HG03097 (cell line): ENCODE measurements at regions not wholly inside any gene's neighbourhood (a gene's known extent, or its start where the extent isn't known, plus 50 kb on each side); places are given as distances from the start of the nearest gene placed in this dataset.
"Not testable (repeated sequence)": the region's sequence is repeated elsewhere in the genome, so short reads cannot be mapped to it uniquely, and the experiment has no call there.

ENCODE experiments used
- ATAC-seq: cut with Tn5 transposase; IDR thresholded peaks from one replicate; pipeline ENCODE4 v1.9.1; 2021; ENCODE audit not compliant: unreplicated experiment, low FRiP score

GRCh38 chr2:142416996-142417395, 286.2 kb upstream of the LRP1B start:
- no peak for ATAC-seq

GRCh38 chr2:142415461-142415860, 284.6 kb upstream of the LRP1B start:
- no peak for ATAC-seq

- ATAC-seq: no peak
Observed at GRCh38 chr2:142398212-142398611, 267.4 kb upstream of the LRP1B start.

GRCh38 chr2:142395291-142395690, 264.5 kb upstream of the LRP1B start:
- no peak for ATAC-seq

- ATAC-seq: no peak
Observed at GRCh38 chr2:142380372-142380771, 249.6 kb upstream of the LRP1B start.

GRCh38 chr2:142362069-142362468, 231.3 kb upstream of the LRP1B start:
- ATAC-seq: not testable (repeated sequence)

GRCh38 chr2:142347751-142348150, 216.9 kb upstream of the LRP1B start:
- no peak for ATAC-seq

GRCh38 chr2:142339261-142339660, 208.4 kb upstream of the LRP1B start:
- ATAC-seq: no peak

GRCh38 chr2:142332196-142332595, 201.4 kb upstream of the LRP1B start:
- ATAC-seq: no peak

GRCh38 chr2:142330458-142330857, 199.6 kb upstream of the LRP1B start:
- ATAC-seq: no peak

GRCh38 chr2:142325870-142326269, 195.1 kb upstream of the LRP1B start:
- ATAC-seq: no peak

- no peak for ATAC-seq
Observed at GRCh38 chr2:142323206-142323605, 192.4 kb upstream of the LRP1B start.

GRCh38 chr2:142321706-142322280, 191.0 kb upstream of the LRP1B start:
- no peak for ATAC-seq

GRCh38 chr2:142320067-142320466, 189.3 kb upstream of the LRP1B start:
- no peak for ATAC-seq

- ATAC-seq: no peak
Observed at GRCh38 chr2:142316049-142316448, 185.2 kb upstream of the LRP1B start.

- ATAC-seq: no peak
Observed at GRCh38 chr2:142315346-142315745, 184.5 kb upstream of the LRP1B start.

GRCh38 chr2:142314164-142314563, 183.3 kb upstream of the LRP1B start:
- no peak for ATAC-seq

- no peak for ATAC-seq
Observed at GRCh38 chr2:142310530-142310929, 179.7 kb upstream of the LRP1B start.

- ATAC-seq: no peak
Observed at GRCh38 chr2:142308744-142309143, 177.9 kb upstream of the LRP1B start.

- ATAC-seq: no peak
Observed at GRCh38 chr2:142307616-142308115, 176.8 kb upstream of the LRP1B start.

- ATAC-seq: no peak
Observed at GRCh38 chr2:142307086-142307485, 176.3 kb upstream of the LRP1B start.

GRCh38 chr2:142306131-142306530, 175.3 kb upstream of the LRP1B start:
- ATAC-seq: no peak

- no peak for ATAC-seq
Observed at GRCh38 chr2:142300517-142300916, 169.7 kb upstream of the LRP1B start.
